H1 (cell line): ENCODE measurements at regions not wholly inside any gene's neighbourhood (a gene's known extent, or its start where the extent isn't known, plus 50 kb on each side); places are given as distances from the start of the nearest gene placed in this dataset.

Experiments
- CTCF ChIA-PET: fragments of 300-600 bp; sonication (Branson Sonifier 250); formaldehyde crosslinking; loops from one replicate; lab custom pipeline; 2021; ENCODE audit not compliant: partially characterized antibody; lab: Charles Lee
- POLR2A ChIA-PET: fragments of 300-600 bp; sonication (Branson Sonifier 250); formaldehyde crosslinking; loops from one replicate; lab custom pipeline; 2021; ENCODE audit warnings: inconsistent platforms; ENCODE audit not compliant: partially characterized antibody; lab: Charles Lee
- DNase-seq, 2 experiments: peaks; one replicate each; pipeline versions ENCODE4 v3.0.0 to v3.0.0-alpha.2; 2010 to 2022; ENCODE audit warnings: low spot score in 2 of 2, low read depth in 1 of 2, mixed read lengths in 1 of 2
- FAIRE-seq: peaks from 2 replicates; lab custom pipeline; 2011; peaks lifted over from hg19 to GRCh38; lab: Jason Lieb, UNC
- H2AFZ ChIP-seq: 2 replicates; pipeline ENCODE4 v1.8.1; 2012; ENCODE audit warnings: low read length, inconsistent platforms
- H2AK5ac ChIP-seq: 2 replicates; pipeline ENCODE4 v1.6.1; 2013; ENCODE audit warnings: low read depth, low read length
- H2BK120ac ChIP-seq: replicated peaks from 2 replicates; pipeline ENCODE3; 2013; ENCODE audit warnings: low read depth, low read length, inconsistent platforms
- H2BK12ac ChIP-seq: 2 replicates; pipeline ENCODE4 v1.6.1; 2013; ENCODE audit warnings: low read depth, low read length
- H2BK15ac ChIP-seq: 2 replicates; pipeline ENCODE4 v1.6.1; 2013; ENCODE audit warnings: low read length
- H2BK20ac ChIP-seq: 2 replicates; pipeline ENCODE4 v1.6.1; 2013; ENCODE audit warnings: low read length
- H2BK5ac ChIP-seq: 2 replicates; pipeline ENCODE4 v1.6.1; 2013; ENCODE audit warnings: low read depth, low read length
- H3K14ac ChIP-seq: 2 replicates; pipeline ENCODE4 v1.6.1; 2013; ENCODE audit warnings: inconsistent platforms; ENCODE audit not compliant: insufficient read length
- H3K18ac ChIP-seq: 2 replicates; pipeline ENCODE4 v1.6.1; 2013; ENCODE audit warnings: low read length; ENCODE audit errors: extremely low read depth
- H3K23ac ChIP-seq: 2 replicates; pipeline ENCODE4 v1.6.1; 2013; ENCODE audit warnings: inconsistent platforms; ENCODE audit not compliant: insufficient read length
- H3K23me2 ChIP-seq: 2 replicates; pipeline ENCODE4 v1.6.1; 2013; ENCODE audit warnings: low read depth, low read length
- H3K27ac ChIP-seq: 2 replicates; pipeline ENCODE4 v1.6.1; 2011; ENCODE audit warnings: low read depth, low read length, inconsistent platforms
- H3K27me3 ChIP-seq, 4 experiments: replicated peaks in 1 of 4; 1 replicate in 1 of 4; 2 replicates in 3 of 4; pipeline versions ENCODE4 v1.6.1 to v1.8.1; 2011 to 2013; ENCODE audit warnings: low read length in 3 of 4, mild to moderate bottlenecking in 3 of 4, inconsistent platforms in 2 of 4, mixed read lengths in 2 of 4, moderate library complexity in 1 of 4; ENCODE audit not compliant: control insufficient read depth in 3 of 4, insufficient read depth in 3 of 4; ENCODE audit errors: extremely low read depth in 1 of 4
- H3K36me3 ChIP-seq, 4 experiments: 2 replicates each; pipeline versions ENCODE4 v1.6.1 to v1.8.1; 2011 to 2013; ENCODE audit warnings: mild to moderate bottlenecking in 4 of 4, low read length in 3 of 4, moderate library complexity in 2 of 4, control low read depth in 1 of 4, inconsistent platforms in 1 of 4; ENCODE audit not compliant: insufficient read depth in 4 of 4, control insufficient read depth in 2 of 4
- H3K4ac ChIP-seq: replicated peaks from 2 replicates; pipeline ENCODE3; 2013; ENCODE audit warnings: low read length, low read depth, mixed read lengths, inconsistent platforms; ENCODE audit not compliant: insufficient read length
- H3K4me1 ChIP-seq, 4 experiments: replicated peaks in 1 of 4; 1 replicate in 1 of 4; 2 replicates in 3 of 4; pipeline versions ENCODE4 v1.6.1 to v1.8.1; 2011 to 2013; ENCODE audit warnings: low read length in 3 of 4, inconsistent platforms in 2 of 4, mixed read lengths in 1 of 4; ENCODE audit not compliant: insufficient read depth in 4 of 4, control insufficient read depth in 3 of 4
- H3K4me2 ChIP-seq, 2 experiments: 2 replicates each; pipeline versions ENCODE4 v1.6.1 to v1.8.1; 2011 to 2013; ENCODE audit warnings: low read depth in 2 of 2, low read length in 2 of 2, control low read depth in 1 of 2, inconsistent platforms in 1 of 2, mild to moderate bottlenecking in 1 of 2; ENCODE audit not compliant: insufficient read depth in 1 of 2
- H3K4me3 ChIP-seq, 4 experiments: fragments of 200-600, 300-600 bp in 1 of 4; sonication (generic), shearing (Covaris generic), sonication (Bioruptor Twin) in 1 of 4; 2 replicates each; pipeline versions ENCODE4 v1.5.1 to v1.8.1; 2011 to 2016; ENCODE audit warnings: low read length in 4 of 4, low read depth in 3 of 4, control low read depth in 2 of 4, inconsistent platforms in 2 of 4, mild to moderate bottlenecking in 2 of 4, mixed read lengths in 1 of 4, moderate library complexity in 1 of 4; ENCODE audit not compliant: insufficient read depth in 2 of 4; ENCODE audit errors: extremely low read depth in 1 of 4
- H3K56ac ChIP-seq: replicated peaks from 2 replicates; pipeline ENCODE3; 2013; ENCODE audit warnings: low read depth, mild to moderate bottlenecking, mixed read lengths, low read length, inconsistent platforms; ENCODE audit not compliant: insufficient read length
- H3K79me1 ChIP-seq: 2 replicates; pipeline ENCODE4 v1.6.1; 2013; ENCODE audit warnings: low read depth, low read length, control low read depth
- H3K79me2 ChIP-seq, 2 experiments: 2 replicates each; pipeline versions ENCODE4 v1.6.1 to v1.8.1; 2012 to 2013; ENCODE audit warnings: low read length in 2 of 2, mild to moderate bottlenecking in 2 of 2, inconsistent platforms in 1 of 2; ENCODE audit not compliant: insufficient read depth in 2 of 2, control insufficient read depth in 1 of 2
- H3K9ac ChIP-seq, 4 experiments: replicated peaks in 1 of 4; 1 replicate in 1 of 4; 2 replicates in 3 of 4; pipeline versions ENCODE4 v1.6.1 to v1.8.1; 2011 to 2013; ENCODE audit warnings: low read depth in 3 of 4, low read length in 3 of 4, control low read depth in 2 of 4, mild to moderate bottlenecking in 2 of 4, moderate library complexity in 2 of 4, inconsistent platforms in 1 of 4; ENCODE audit errors: extremely low read depth in 1 of 4
- H3K9me3 ChIP-seq, 2 experiments: 2 replicates each; pipeline versions ENCODE4 v1.6.1 to v1.8.1; 2012 to 2013; ENCODE audit warnings: mild to moderate bottlenecking in 2 of 2, moderate library complexity in 2 of 2, control low read depth in 1 of 2, inconsistent platforms in 1 of 2, low read depth in 1 of 2, low read length in 1 of 2, mixed read lengths in 1 of 2; ENCODE audit not compliant: insufficient read depth in 2 of 2
- H4K20me1 ChIP-seq, 2 experiments: replicated peaks in 1 of 2; 2 replicates each; pipeline versions ENCODE3 to v1.8.1; 2011 to 2013; ENCODE audit warnings: inconsistent platforms in 2 of 2, low read length in 2 of 2, mild to moderate bottlenecking in 1 of 2; ENCODE audit not compliant: insufficient read depth in 2 of 2, control insufficient read depth in 1 of 2
- H4K5ac ChIP-seq: 2 replicates; pipeline ENCODE4 v1.6.1; 2013; ENCODE audit warnings: low read length, low read depth, mixed read lengths, inconsistent platforms; ENCODE audit not compliant: insufficient read length
- H4K8ac ChIP-seq: 2 replicates; pipeline ENCODE4 v1.8.0; 2013; ENCODE audit warnings: mild to moderate bottlenecking, moderate library complexity, low read length, inconsistent platforms; ENCODE audit not compliant: insufficient read depth; ENCODE audit errors: extremely low read depth
- H4K91ac ChIP-seq: replicated peaks from 2 replicates; pipeline ENCODE3; 2013; ENCODE audit warnings: low read length, mixed read lengths, inconsistent platforms; ENCODE audit not compliant: insufficient read length
- BCL11A ChIP-seq, 2 experiments: IDR thresholded peaks; one replicate each; pipeline ENCODE4 v1.6.1; 2011; ENCODE audit warnings: low read depth in 2 of 2, low read length in 2 of 2, mild to moderate bottlenecking in 2 of 2
- POU5F1 ChIP-seq: IDR thresholded peaks from 2 replicates; pipeline ENCODE4 v1.6.1; 2011; ENCODE audit warnings: low read depth, mild to moderate bottlenecking, low read length, moderate library complexity
- RNF2 ChIP-seq: fragments of 200-900, 300-1000 bp; sonication (generic); IDR thresholded peaks from 2 replicates; pipeline ENCODE4 v1.7.1; 2016; ENCODE audit warnings: borderline replicate concordance, low read depth, mild to moderate bottlenecking, antibody characterized with exemption, low read length; ENCODE audit not compliant: poor library complexity, severe bottlenecking; ENCODE audit errors: missing control alignments
- SP1 ChIP-seq: IDR thresholded peaks from 2 replicates; pipeline ENCODE4 v1.6.1; 2011; ENCODE audit warnings: low read depth, low read length

GRCh38 chr12:65643171-65643570 lies 181.1 kb upstream of the HMGA2 start:
- H3K79me1 ChIP-seq, result no peaks in the 10 kb centered on the region
- no peak overlapping the region for H3K14ac ChIP-seq
- H3K23ac ChIP-seq, result no peak overlapping the region
- no peaks in the 10 kb centered on the region for H4K20me1 ChIP-seq
- no peak for TF ChIP-seq SP1
- TF ChIP-seq POU5F1, result no peak
- no peak for TF ChIP-seq RNF2
- TF ChIP-seq BCL11A (IDR thresholded peaks at IDR 0.05; ENCODE audit: low read depth in 2 of 2, low read length in 2 of 2), result no peak
- H4K5ac ChIP-seq, result no peak overlapping the region
- CTCF ChIA-PET, result no interaction called here
- no peak overlapping the region for H2AFZ ChIP-seq
- H2BK15ac ChIP-seq, result no peak overlapping the region
- H3K4me3 ChIP-seq, result no peak overlapping the region
- no peak overlapping the region for H3K56ac ChIP-seq
- no peak overlapping the region for H2BK12ac ChIP-seq
- no peaks in the 10 kb centered on the region for H3K79me2 ChIP-seq
- FAIRE-seq (no peak), DNase-seq (no peak)
- H4K8ac ChIP-seq, result no peak overlapping the region
- H4K91ac ChIP-seq, result no peak overlapping the region
- H3K9me3 ChIP-seq, result no peaks in the 10 kb centered on the region
- no peak overlapping the region for H2BK120ac ChIP-seq
- no peak overlapping the region for H2BK20ac ChIP-seq
- H2AK5ac ChIP-seq, result no peak overlapping the region
- no peaks in the 10 kb centered on the region for H3K36me3 ChIP-seq
- no peak overlapping the region for H3K18ac ChIP-seq
- no peaks in the 10 kb centered on the region for H3K27me3 ChIP-seq
- no peak overlapping the region for H3K9ac ChIP-seq
- no peaks in the 10 kb centered on the region for H3K4me1 ChIP-seq
- no peaks in the 10 kb centered on the region; the same call in 1 of the 2 replicates for H3K23me2 ChIP-seq
- POLR2A ChIA-PET, result no interaction called here
- H3K4me2 ChIP-seq, result no peak overlapping the region
- no peak overlapping the region for H3K27ac ChIP-seq
- H3K4ac ChIP-seq, result no peak overlapping the region
- no peak overlapping the region for H2BK5ac ChIP-seq
